Osteoblast (primary cell): ENCODE measurements at regions not wholly inside any gene's neighbourhood (a gene's known extent, or its start where the extent isn't known, plus 50 kb on each side); places are given as distances from the start of the nearest gene placed in this dataset.

Experiments used
- DNase-seq: peaks from one replicate; pipeline ENCODE4 v3.0.0; 2011; ENCODE audit warnings: low spot score, mixed read lengths; ENCODE audit not compliant: insufficient read length; ENCODE audit errors: missing footprints
- H2AFZ ChIP-seq: 2 replicates; pipeline ENCODE4 v1.6.0; 2011; ENCODE audit warnings: mild to moderate bottlenecking, low read length
- H3K27ac ChIP-seq: 2 replicates; pipeline ENCODE4 v1.5.1; 2011; ENCODE audit warnings: mild to moderate bottlenecking, low read depth, low read length, moderate library complexity
- H3K27me3 ChIP-seq: 2 replicates; pipeline ENCODE4 v1.6.0; 2012; ENCODE audit warnings: mild to moderate bottlenecking, control low read depth, inconsistent platforms, low read length, moderate library complexity; ENCODE audit not compliant: insufficient read depth
- H3K36me3 ChIP-seq: 2 replicates; pipeline ENCODE4 v1.5.1; 2011; ENCODE audit warnings: mild to moderate bottlenecking, low read length, control low read depth, moderate library complexity; ENCODE audit not compliant: insufficient read depth
- H3K4me1 ChIP-seq: 2 replicates; pipeline ENCODE4 v1.5.1; 2011; ENCODE audit warnings: mild to moderate bottlenecking, low read length, control low read depth, moderate library complexity; ENCODE audit not compliant: insufficient read depth
- H3K4me2 ChIP-seq: 2 replicates; pipeline ENCODE4 v1.6.0; 2011; ENCODE audit warnings: mild to moderate bottlenecking, low read length; ENCODE audit not compliant: insufficient read depth
- H3K4me3 ChIP-seq: fragments of 200-600 bp; sonication (generic); 3 replicates; pipeline ENCODE4 v1.5.1; 2012; ENCODE audit warnings: mild to moderate bottlenecking, low read length, inconsistent platforms; ENCODE audit not compliant: insufficient read depth
- H3K79me2 ChIP-seq: 2 replicates; pipeline ENCODE4 v1.6.0; 2012; ENCODE audit warnings: mild to moderate bottlenecking, low read length, control low read depth, inconsistent platforms; ENCODE audit not compliant: insufficient read depth
- H3K9me3 ChIP-seq: 2 replicates; pipeline ENCODE4 v1.5.1; 2011; ENCODE audit warnings: low read depth, low read length, control low read depth
- H4K20me1 ChIP-seq: 2 replicates; pipeline ENCODE4 v1.6.0; 2012; ENCODE audit warnings: mild to moderate bottlenecking, low read length, control low read depth; ENCODE audit not compliant: insufficient read depth
- CTCF ChIP-seq: IDR thresholded peaks from 2 replicates; pipeline ENCODE4 v1.5.1; 2011; ENCODE audit warnings: mild to moderate bottlenecking, low read depth, low read length, moderate library complexity; ENCODE audit errors: extremely low read depth

GRCh38 chr2:226114436-226114835 is 685.2 kb downstream of the IRS1 start:
- no peak for TF ChIP-seq CTCF
- DNase-seq, result no peak

DNA sequence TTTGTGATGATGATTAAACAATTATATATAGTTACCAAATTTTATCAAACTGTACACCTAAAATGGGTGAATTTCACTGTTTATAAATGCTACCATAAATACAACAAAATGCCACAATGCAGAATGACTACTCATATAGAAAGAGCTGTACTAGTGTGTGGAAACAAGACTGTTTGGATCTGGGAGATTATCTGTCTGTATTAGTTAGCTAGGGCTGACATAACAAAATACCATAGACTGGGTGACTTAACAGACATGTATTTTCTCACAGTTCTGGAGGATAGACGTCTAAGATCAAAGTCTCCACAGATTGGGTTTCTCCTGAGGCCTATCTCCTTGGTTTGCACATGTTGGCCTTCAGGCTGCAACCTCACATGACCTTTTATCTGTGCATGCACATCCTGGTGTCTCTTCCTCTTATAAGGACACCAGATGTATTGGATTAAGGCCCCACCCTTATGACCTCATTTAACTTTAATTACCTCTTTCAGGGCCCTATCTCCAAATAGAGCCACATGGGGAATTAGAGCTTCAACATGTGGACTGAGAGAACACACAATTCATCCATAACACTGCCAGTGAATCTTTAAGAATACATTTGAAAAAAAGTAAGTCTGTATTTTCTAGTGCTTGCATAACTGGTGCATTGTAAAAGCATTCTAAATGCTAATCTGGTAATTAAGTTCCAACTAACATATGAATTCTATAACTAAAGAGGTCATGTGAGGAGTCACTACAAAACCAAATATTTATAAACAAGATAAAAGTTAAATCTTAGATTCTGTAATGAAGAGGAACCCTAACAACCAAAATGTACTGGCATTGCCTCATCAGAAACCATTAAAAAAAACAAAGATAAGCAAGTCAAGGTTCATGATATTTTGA is 699.6 kb downstream of the NYAP2 start:
- Histone ChIP-seq H3K27me3 (no peaks in the 10 kb centered on the region), H3K27ac (no peak overlapping the region), H3K79me2 (no peaks in the 10 kb centered on the region), H3K4me1 (no peaks in the 10 kb centered on the region), H3K9me3 (no peaks in the 10 kb centered on the region), H2AFZ (peak overlapping the region; percentile 25), H4K20me1 (no peaks in the 10 kb centered on the region), H3K4me3 (no peak overlapping the region), H3K4me2 (no peak overlapping the region), H3K36me3 (no peaks in the 10 kb centered on the region)
- no peak for DNase-seq
- TF ChIP-seq CTCF, result no peak

More at GRCh38 chr2:226114436-226114835, 685.2 kb downstream of the IRS1 start:
- no peaks in the 10 kb centered on the region for H3K9me3 ChIP-seq
- peak overlapping the region; percentile 26 for H2AFZ ChIP-seq
- H3K27ac ChIP-seq, result peak overlapping the region; percentile 95
- H3K4me3 ChIP-seq, result no peak overlapping the region
- no peaks in the 10 kb centered on the region for H4K20me1 ChIP-seq
- H3K27me3 ChIP-seq, result no peaks in the 10 kb centered on the region
- peaks cover 43% of the 10 kb centered on the region for H3K4me1 ChIP-seq
- no peaks in the 10 kb centered on the region for H3K36me3 ChIP-seq
- no peaks in the 10 kb centered on the region for H3K79me2 ChIP-seq
- H3K4me2 ChIP-seq, result peak overlapping the region; percentile 25

- no peak overlapping the region for H3K27ac ChIP-seq
- H3K27me3 ChIP-seq, result no peaks in the 10 kb centered on the region
- no peaks in the 10 kb centered on the region for H3K79me2 ChIP-seq
- H3K4me3 ChIP-seq, result no peak overlapping the region
- H2AFZ ChIP-seq, result no peak overlapping the region
- no peak for DNase-seq
- no peaks in the 10 kb centered on the region for H4K20me1 ChIP-seq
- no peaks in the 10 kb centered on the region for H3K9me3 ChIP-seq
- no peak overlapping the region for H3K4me2 ChIP-seq
- H3K36me3 ChIP-seq, result no peaks in the 10 kb centered on the region
- no peaks in the 10 kb centered on the region for H3K4me1 ChIP-seq
- TF ChIP-seq CTCF, result no peak
These were observed 695.5 kb downstream of the NYAP2 start for GRCh38 chr2:226095058-226095457.

- H3K36me3 ChIP-seq, result no peaks in the 10 kb centered on the region
- no peaks in the 10 kb centered on the region for H3K4me1 ChIP-seq
- no peak overlapping the region for H3K4me3 ChIP-seq
- no peaks in the 10 kb centered on the region for H4K20me1 ChIP-seq
- no peaks in the 10 kb centered on the region for H3K9me3 ChIP-seq
- no peak overlapping the region for H3K27ac ChIP-seq
- DNase-seq, result no peak
- no peaks in the 10 kb centered on the region for H3K27me3 ChIP-seq
- no peaks in the 10 kb centered on the region for H3K79me2 ChIP-seq
- no peak overlapping the region for H2AFZ ChIP-seq
- no peak for TF ChIP-seq CTCF
- H3K4me2 ChIP-seq, result no peak overlapping the region
These were observed 693.9 kb downstream of the NYAP2 start for GRCh38 chr2:226093364-226093763.
